ENCODE measurements at regions not wholly inside any gene's neighbourhood (a gene's known extent, or its start where the extent isn't known, plus 50 kb on each side); places are given as distances from the start of the nearest gene placed in this dataset.

GRCh38 chr14:101506211-101506925 is 54.9 kb upstream of the DIO3 start:
- H4K20me1 ChIP-seq (ENCODE audit: insufficient read depth, low read length) = no peaks in the 10 kb centered on the region
- no peak overlapping the region for H2AFZ ChIP-seq (ENCODE audit: low read length)
- TF ChIP-seq EZH2phosphoT487 (IDR thresholded peaks at IDR 0.05; ENCODE audit: borderline replicate concordance, low read depth, low read length) (no peak), CTCF (conservative IDR thresholded peaks at IDR 0.05; ENCODE audit: low read length) (no peak)
- intact Hi-C loops (cut with micrococcal nuclease; ENCODE audit: unreplicated experiment) = no loop called here
- POLR2A ChIA-PET = no interaction called here
- no peaks in the 10 kb centered on the region for H3K36me3 ChIP-seq (ENCODE audit: insufficient read depth, low read length)
- H3K4me3 ChIP-seq (ENCODE audit: low read depth, low read length, poor library complexity, severe bottlenecking) = no peak overlapping the region
- no peak overlapping the region for H3K4me2 ChIP-seq (ENCODE audit: low read length)
- no TSS peak for BruUV-seq (replicated peaks)
- H3K79me2 ChIP-seq (ENCODE audit: insufficient read depth, low read depth, low read length) = no peaks in the 10 kb centered on the region
- H3K9me3 ChIP-seq (ENCODE audit: low read length) = no peaks in the 10 kb centered on the region
- H3K4me1 ChIP-seq (ENCODE audit: insufficient read depth, low read length, poor library complexity, severe bottlenecking) = no peaks in the 10 kb centered on the region
- DNase-seq (ENCODE audit: low spot score) = no peak
- CTCF ChIA-PET (ENCODE audit: unreplicated experiment) = no interaction called here
- H3K27ac ChIP-seq (ENCODE audit: low read depth, low read length, poor library complexity, severe bottlenecking) = no peak overlapping the region
- no peaks in the 10 kb centered on the region for H3K9me2 ChIP-seq (ENCODE audit: insufficient read depth, low read length)

GRCh38 chr14:101506926-101507835 is 54.1 kb upstream of the DIO3 start:
- H2AFZ ChIP-seq (ENCODE audit: low read length) = no peak overlapping the region
- DNase-seq (ENCODE audit: low spot score) = no peak
- ChIA-PET CTCF (ENCODE audit: unreplicated experiment) (no interaction called here), POLR2A (no interaction called here)
- no peak overlapping the region for H3K4me2 ChIP-seq (ENCODE audit: low read length)
- H3K4me1 ChIP-seq (ENCODE audit: insufficient read depth, low read length, poor library complexity, severe bottlenecking) = no peaks in the 10 kb centered on the region
- no peaks in the 10 kb centered on the region for H3K79me2 ChIP-seq (ENCODE audit: insufficient read depth, low read depth, low read length)
- H3K4me3 ChIP-seq (ENCODE audit: low read depth, low read length, poor library complexity, severe bottlenecking) = no peak overlapping the region
- H3K36me3 ChIP-seq (ENCODE audit: insufficient read depth, low read length) = no peaks in the 10 kb centered on the region
- H3K27ac ChIP-seq (ENCODE audit: low read depth, low read length, poor library complexity, severe bottlenecking) = no peak overlapping the region
- TF ChIP-seq EZH2phosphoT487 (IDR thresholded peaks at IDR 0.05; ENCODE audit: borderline replicate concordance, low read depth, low read length) (no peak), CTCF (conservative IDR thresholded peaks at IDR 0.05; ENCODE audit: low read length) (no peak)
- no peaks in the 10 kb centered on the region for H3K9me2 ChIP-seq (ENCODE audit: insufficient read depth, low read length)
- H4K20me1 ChIP-seq (ENCODE audit: insufficient read depth, low read length) = no peaks in the 10 kb centered on the region
- intact Hi-C loops (cut with micrococcal nuclease; ENCODE audit: unreplicated experiment) = no loop called here
- H3K9me3 ChIP-seq (ENCODE audit: low read length) = no peaks in the 10 kb centered on the region
- no TSS peak for BruUV-seq (replicated peaks)

- no peak for DNase-seq (ENCODE audit: low spot score)
- TF ChIP-seq CTCF (conservative IDR thresholded peaks at IDR 0.05; ENCODE audit: low read length) (no peak), EZH2phosphoT487 (IDR thresholded peaks at IDR 0.05; ENCODE audit: borderline replicate concordance, low read depth, low read length) (no peak)
- Histone ChIP-seq H4K20me1 (ENCODE audit: insufficient read depth, low read length) (no peaks in the 10 kb centered on the region), H3K27ac (ENCODE audit: low read depth, low read length, poor library complexity, severe bottlenecking) (no peak overlapping the region), H3K9me2 (ENCODE audit: insufficient read depth, low read length) (no peaks in the 10 kb centered on the region), H2AFZ (ENCODE audit: low read length) (no peak overlapping the region), H3K4me1 (ENCODE audit: insufficient read depth, low read length, poor library complexity, severe bottlenecking) (no peaks in the 10 kb centered on the region), H3K79me2 (ENCODE audit: insufficient read depth, low read depth, low read length) (no peaks in the 10 kb centered on the region), H3K4me2 (ENCODE audit: low read length) (no peak overlapping the region), H3K4me3 (ENCODE audit: low read depth, low read length, poor library complexity, severe bottlenecking) (no peak overlapping the region), H3K9me3 (ENCODE audit: low read length) (no peaks in the 10 kb centered on the region), H3K36me3 (ENCODE audit: insufficient read depth, low read length) (no peaks in the 10 kb centered on the region)
- ChIA-PET POLR2A (no interaction called here), CTCF (ENCODE audit: unreplicated experiment) (no interaction called here)
- BruUV-seq (replicated peaks) = no TSS peak
- intact Hi-C loops (cut with micrococcal nuclease; ENCODE audit: unreplicated experiment) = no loop called here
Measured at GRCh38 chr14:101507836-101508150, 53.5 kb upstream of the DIO3 start.

Data from OCI-LY7 (cell line).